GM18858 (cell line): ENCODE measurements at regions not wholly inside any gene's neighbourhood (a gene's known extent, or its start where the extent isn't known, plus 50 kb on each side); places are given as distances from the start of the nearest gene placed in this dataset.

ENCODE experiments used
- ATAC-seq: cut with Tn5 transposase; IDR thresholded peaks from one replicate; pipeline ENCODE4 v1.9.1; 2021; ENCODE audit not compliant: unreplicated experiment

- no peak for ATAC-seq
Observed at GRCh38 chr18:42604820-42605219, 510.7 kb downstream of the RIT2 start.

- ATAC-seq, result no peak
Observed at GRCh38 chr18:42606886-42607495, 508.5 kb downstream of the RIT2 start.

DNA sequence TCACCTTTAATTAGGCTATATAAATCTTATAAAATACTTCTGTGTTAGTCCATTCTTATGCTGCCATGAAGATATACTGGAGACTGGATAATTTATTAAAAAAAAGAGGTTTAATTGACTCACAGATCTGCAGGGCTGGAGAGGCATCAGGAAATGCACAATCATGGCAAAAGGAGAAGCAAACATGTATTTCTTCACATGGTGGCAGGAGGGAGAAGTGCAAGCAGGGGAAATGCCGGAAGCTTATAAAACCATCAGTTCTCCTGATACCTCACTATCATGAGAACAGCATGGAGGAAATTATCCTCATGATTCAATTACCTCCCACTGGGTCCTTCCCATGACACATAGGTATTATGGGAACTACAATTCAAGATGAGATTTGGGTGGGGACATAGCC is 504.4 kb downstream of the RIT2 start:
- no peak for ATAC-seq

- no peak for ATAC-seq
Observed at GRCh38 chr18:42614619-42615293, 500.7 kb downstream of the RIT2 start.

GRCh38 chr18:42617221-42617620 is 498.3 kb downstream of the RIT2 start:
- no peak for ATAC-seq

DNA sequence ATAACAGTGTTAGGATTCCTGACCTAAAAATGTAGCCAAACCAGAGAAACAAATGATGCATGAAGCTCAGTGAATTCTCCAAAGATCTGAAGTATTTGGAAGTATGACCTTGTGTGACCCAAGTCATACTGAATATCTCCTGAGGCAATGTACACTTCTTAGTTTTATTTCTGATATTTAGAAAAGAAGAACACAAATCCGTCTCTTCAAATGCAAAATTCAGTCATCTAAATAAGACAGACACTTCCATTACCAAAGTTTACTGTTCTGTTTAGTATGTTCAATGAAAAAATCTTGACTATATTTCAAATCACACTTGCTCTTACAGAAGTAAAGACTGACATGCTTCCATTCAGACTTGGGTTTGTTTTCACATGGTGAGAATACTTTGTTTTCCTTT is 495.7 kb downstream of the RIT2 start:
- no peak for ATAC-seq

DNA sequence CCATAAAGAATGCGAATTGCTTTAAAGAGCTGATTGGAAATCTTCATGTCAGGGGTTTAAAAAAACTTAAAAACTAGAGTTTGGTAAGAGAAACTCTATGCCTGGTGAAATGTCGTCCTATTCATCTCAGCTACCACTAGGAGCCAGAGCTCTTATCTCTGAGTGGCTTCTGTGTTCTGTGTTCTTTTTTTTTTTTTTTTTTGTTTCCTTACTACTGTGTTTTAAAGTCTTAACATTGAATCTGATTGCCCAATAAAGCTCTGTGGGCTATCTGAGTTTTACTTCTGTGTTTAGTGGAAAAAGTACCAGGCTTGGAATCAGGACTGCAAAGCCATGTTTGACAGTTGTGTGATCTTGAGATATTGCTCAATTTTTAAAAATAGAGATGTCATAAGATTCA is 494.8 kb downstream of the RIT2 start:
- no peak for ATAC-seq

GRCh38 chr18:42623935-42624334 is 491.6 kb downstream of the RIT2 start:
- ATAC-seq, result no peak

GRCh38 chr18:42632801-42633200 is 482.7 kb downstream of the RIT2 start:
- ATAC-seq, result no peak

DNA sequence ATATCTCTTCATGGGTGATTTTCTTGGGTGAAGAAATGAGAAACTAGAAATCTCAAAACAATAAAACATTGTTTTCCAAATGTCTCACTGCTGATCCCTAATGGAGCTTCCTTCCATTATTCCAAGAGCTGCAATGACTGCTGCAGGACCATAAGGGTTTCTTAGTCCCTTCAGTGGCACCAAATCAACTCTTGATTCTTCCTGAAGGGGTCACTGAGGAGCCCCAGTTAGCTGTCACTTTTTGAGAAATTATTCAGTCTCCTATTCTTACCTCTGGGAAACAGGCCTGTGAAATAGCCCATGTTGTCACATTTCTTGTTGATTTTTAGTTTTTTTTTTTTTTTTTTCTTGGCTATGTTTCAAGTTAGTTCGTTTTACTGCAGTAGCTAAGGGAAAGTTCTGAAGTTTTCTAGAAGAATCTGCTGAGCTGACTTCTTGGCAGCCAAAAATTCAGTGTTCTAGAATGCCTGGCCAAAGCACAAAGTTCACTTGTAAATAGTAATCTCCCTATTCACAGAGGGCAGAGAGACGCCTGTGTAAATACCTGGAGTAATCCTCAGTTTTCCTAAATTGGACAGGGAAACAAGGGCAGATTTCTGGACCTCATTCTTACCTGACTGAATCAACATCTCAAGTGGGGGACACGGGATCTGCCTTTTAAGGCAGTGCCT is 480.0 kb downstream of the RIT2 start:
- no peak for ATAC-seq

DNA sequence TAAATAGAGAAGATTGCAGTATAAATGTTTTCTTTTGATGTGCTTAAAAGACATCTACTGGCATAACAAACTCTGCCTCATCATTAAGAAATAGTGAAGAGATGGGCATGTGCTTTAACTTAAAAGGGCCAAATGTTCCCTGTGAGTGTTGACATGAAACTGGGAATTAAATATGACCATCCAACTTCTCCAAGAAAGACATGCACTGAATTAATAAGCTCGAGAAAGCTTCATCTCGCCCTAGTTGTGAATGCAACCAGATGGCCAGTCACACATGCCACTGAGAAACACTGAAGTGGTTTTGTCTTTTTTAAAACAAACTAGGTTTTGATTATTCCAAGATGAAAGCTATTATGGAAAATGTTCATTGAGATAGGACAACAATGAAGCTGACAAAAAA is 479.2 kb downstream of the RIT2 start:
- no peak for ATAC-seq

GRCh38 chr18:42640160-42640559 is 475.3 kb downstream of the RIT2 start:
- no peak for ATAC-seq

GRCh38 chr18:42641996-42642395 is 473.5 kb downstream of the RIT2 start:
- no peak for ATAC-seq

DNA sequence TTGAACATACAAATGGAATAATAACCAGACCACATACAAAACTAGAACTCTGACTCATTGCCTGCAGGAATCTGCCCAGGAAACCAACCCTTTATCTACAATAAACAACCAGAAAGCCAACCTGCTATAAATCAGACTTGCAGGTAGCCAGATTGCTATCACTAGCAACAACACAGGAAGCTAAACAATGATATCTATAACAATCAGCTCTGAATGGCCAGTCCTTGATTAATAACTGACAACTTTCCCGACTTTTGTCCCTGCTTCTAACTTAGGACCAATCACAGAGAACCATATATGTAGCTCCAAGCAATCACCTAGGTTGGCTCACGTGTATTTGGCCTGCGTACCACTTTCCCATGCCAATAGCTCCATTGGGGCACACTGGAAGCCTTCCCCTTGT is 470.8 kb downstream of the RIT2 start:
- ATAC-seq, result no peak

DNA sequence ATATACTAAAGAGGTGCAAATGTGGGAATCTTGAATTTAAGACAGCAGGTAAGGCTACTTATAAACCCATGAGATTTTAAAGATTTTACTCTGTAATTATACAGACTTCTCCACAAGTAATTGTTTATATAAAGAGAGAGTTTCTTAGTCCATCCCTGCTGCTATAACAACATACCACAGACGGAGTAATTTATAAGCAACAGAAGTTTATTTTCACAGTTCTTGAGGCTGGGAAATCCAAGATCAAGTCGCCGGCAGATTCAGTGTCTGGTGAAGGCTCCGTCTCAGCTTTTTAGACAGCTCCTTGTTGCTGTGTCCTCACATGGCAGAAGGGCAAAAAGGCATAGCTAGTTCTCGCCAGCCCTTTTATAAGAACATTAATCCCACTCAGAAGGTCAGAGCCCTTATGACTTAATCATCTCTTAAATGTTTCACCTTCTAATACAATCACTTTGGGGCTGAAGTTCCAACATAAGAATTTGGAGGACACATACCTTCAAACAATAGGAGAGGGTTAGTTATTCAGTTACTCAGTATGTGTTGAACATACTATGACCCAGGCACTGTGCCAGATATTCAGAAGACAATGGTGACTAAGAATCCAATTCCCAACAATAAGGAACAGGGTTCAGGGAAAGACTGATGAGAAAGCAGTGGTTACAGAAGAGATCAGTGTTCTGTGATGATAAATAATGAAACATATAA is 466.0 kb downstream of the RIT2 start:
- no peak for ATAC-seq

DNA sequence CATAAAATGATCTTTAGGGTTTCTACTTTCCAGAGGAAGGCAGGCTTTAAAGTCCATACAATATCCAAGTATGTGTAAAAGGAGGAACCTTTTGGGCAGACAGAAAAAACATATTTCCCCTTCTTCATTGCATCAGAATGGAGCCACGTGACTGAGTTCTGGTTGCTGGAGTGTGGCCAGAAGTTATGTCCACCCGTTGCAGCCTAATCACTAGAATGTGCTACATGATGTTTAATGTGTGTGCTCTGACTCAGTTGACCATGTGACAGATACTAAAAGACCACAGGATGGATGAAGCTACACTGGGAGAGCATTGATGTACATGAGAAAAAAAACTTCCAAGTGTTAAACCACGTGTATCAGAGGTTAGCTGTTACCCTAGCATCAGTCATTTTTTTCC is 460.9 kb downstream of the RIT2 start:
- no peak for ATAC-seq

- ATAC-seq, result no peak
Observed at GRCh38 chr18:42657551-42657950, 457.9 kb downstream of the RIT2 start.

- no peak for ATAC-seq
Observed at GRCh38 chr18:42658171-42658570, 457.3 kb downstream of the RIT2 start.

- ATAC-seq, result no peak
Observed at GRCh38 chr18:42659187-42659586, 456.3 kb downstream of the RIT2 start.

DNA sequence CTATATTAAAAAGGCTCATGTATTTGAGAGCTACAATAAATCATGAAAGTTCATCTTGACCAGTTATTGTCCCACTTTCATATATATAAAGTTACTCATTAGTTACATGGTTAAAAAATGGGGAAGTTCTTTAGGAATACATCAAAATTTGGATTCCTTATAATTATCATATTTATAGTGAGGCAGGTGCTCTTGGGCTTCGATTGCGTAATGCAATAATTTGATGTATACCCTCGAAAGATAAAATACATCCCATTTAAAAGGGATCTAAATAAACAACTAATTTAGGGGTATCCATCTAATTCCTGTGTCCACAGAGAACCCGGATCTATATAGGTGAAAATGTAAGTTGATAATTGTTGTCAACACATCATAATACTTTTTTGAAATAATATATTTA is 444.6 kb downstream of the RIT2 start:
- no peak for ATAC-seq

DNA sequence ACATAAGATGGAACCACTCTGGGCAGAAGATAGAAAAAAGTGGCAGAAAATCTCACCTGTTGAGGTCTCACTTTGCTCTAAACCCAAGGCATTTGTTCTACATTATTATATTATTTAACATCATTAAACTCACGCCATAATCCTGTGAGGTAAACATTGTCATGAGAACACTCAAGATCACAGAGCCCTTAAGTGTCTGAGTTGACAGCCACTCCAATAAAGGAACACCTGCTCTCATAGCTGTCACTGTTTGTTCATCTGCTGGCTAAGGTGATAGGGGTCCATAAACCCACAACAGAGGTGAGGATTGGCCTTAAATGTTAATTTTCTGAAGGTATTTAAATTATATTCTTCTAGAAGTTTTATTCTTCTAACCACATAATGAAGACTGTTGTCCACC is 439.7 kb downstream of the RIT2 start:
- no peak for ATAC-seq

- ATAC-seq, result no peak
Observed at GRCh38 chr18:42683094-42683493, 432.4 kb downstream of the RIT2 start.
